B cell (primary cell): ENCODE measurements at regions not wholly inside any gene's neighbourhood (a gene's known extent, or its start where the extent isn't known, plus 50 kb on each side); places are given as distances from the start of the nearest gene placed in this dataset.

Source experiments
- ATAC-seq: fragments of 200-7000 bp; cut with Tn5 transposase; one replicate; pipeline ENCODE4 v1.10.0; 2021; ENCODE audit warnings: low read depth, mild to moderate bottlenecking, moderate number of reproducible peaks, moderate library complexity
- CTCF ChIA-PET: fragments of 350-600 bp; sonication (Branson Sonifier 250); formaldehyde crosslinking; loops from one replicate; lab custom pipeline; 2021; ENCODE audit warnings: antibody characterized with exemption, inconsistent platforms; lab: Charles Lee
- POLR2A ChIA-PET: fragments of 350-600 bp; sonication (Branson Sonifier 250); formaldehyde crosslinking; loops from one replicate; lab custom pipeline; 2021; ENCODE audit warnings: antibody characterized with exemption; lab: Charles Lee
- DNase-seq: peaks from one replicate; pipeline ENCODE4 v3.0.0; 2013
- H2AFZ ChIP-seq: 2 replicates; pipeline ENCODE4 v1.6.1; 2012; ENCODE audit warnings: mild to moderate bottlenecking, low read depth, low read length; ENCODE audit not compliant: insufficient read depth, poor library complexity, severe bottlenecking
- H3K27ac ChIP-seq, 2 donors: 1 replicate in 1 of 2; 2 replicates in 1 of 2; pipeline ENCODE4 v1.5.1; 2012 to 2013; ENCODE audit warnings: low read length in 2 of 2, mild to moderate bottlenecking in 2 of 2, moderate library complexity in 1 of 2
- H3K27me3 ChIP-seq, 4 experiments: fragments of 200-600 bp in 1 of 4; sonication (generic) in 1 of 4; replicated peaks in 1 of 4; 1 replicate in 2 of 4; 2 replicates in 2 of 4; pipeline versions ENCODE4 v1.6.1 to v1.7.0; 2013 to 2016; ENCODE audit warnings: low read length in 3 of 4, mild to moderate bottlenecking in 2 of 4, mixed read lengths in 1 of 4, moderate library complexity in 1 of 4; ENCODE audit not compliant: insufficient read depth in 4 of 4, control insufficient read depth in 3 of 4; ENCODE audit errors: control extremely low read depth in 1 of 4
- H3K36me3 ChIP-seq, 2 experiments: replicated peaks in 1 of 2; 1 replicate in 1 of 2; 2 replicates in 1 of 2; pipeline versions ENCODE4 v1.6.1 to v1.7.1; 2013; ENCODE audit warnings: low read length in 1 of 2; ENCODE audit not compliant: insufficient read depth in 2 of 2, control insufficient read depth in 1 of 2; ENCODE audit errors: control extremely low read depth in 1 of 2, extremely low read depth in 1 of 2
- H3K4me1 ChIP-seq, 2 donors: fragments of 200-600 bp in 1 of 2; sonication (generic) in 1 of 2; 1 replicate in 1 of 2; 2 replicates in 1 of 2; pipeline versions ENCODE4 v1.5.1 to v1.6.1; 2013 to 2017; ENCODE audit warnings: low read length in 2 of 2; ENCODE audit not compliant: control insufficient read depth in 2 of 2, insufficient read depth in 2 of 2
- H3K4me2 ChIP-seq: replicated peaks from 2 replicates; pipeline ENCODE3; 2012; ENCODE audit warnings: mild to moderate bottlenecking, low read depth, low read length; ENCODE audit not compliant: poor library complexity, severe bottlenecking
- H3K4me3 ChIP-seq, 5 experiments: fragments of 200-600 bp in 1 of 5; sonication (generic) in 1 of 5; 1 replicate in 3 of 5; 2 replicates in 2 of 5; pipeline versions ENCODE4 v1.5.1 to v1.7.0; 2011 to 2016; ENCODE audit warnings: low read length in 4 of 5, mild to moderate bottlenecking in 4 of 5, low read depth in 2 of 5, control low read depth in 1 of 5, moderate library complexity in 1 of 5; ENCODE audit not compliant: insufficient read depth in 1 of 5; ENCODE audit errors: control extremely low read depth in 1 of 5, extremely low read depth in 1 of 5
- H3K79me2 ChIP-seq: fragments of 200-600 bp; sonication (generic); one replicate; pipeline ENCODE4 v1.6.0; 2016; ENCODE audit warnings: low read length; ENCODE audit not compliant: control insufficient read depth, insufficient read depth
- H3K9ac ChIP-seq: fragments of 200-600 bp; sonication (generic); 2 replicates; pipeline ENCODE4 v1.6.1; 2017; ENCODE audit warnings: mild to moderate bottlenecking, low read length, moderate library complexity
- H3K9me3 ChIP-seq, 3 donors: one replicate each; pipeline versions ENCODE4 v1.6.1 to v1.7.1; 2013; ENCODE audit warnings: low read length in 2 of 3; ENCODE audit not compliant: control insufficient read depth in 2 of 3, insufficient read depth in 1 of 3; ENCODE audit errors: control extremely low read depth in 1 of 3
- H4K20me1 ChIP-seq: 2 replicates; pipeline ENCODE4 v1.6.0; 2012; ENCODE audit warnings: mild to moderate bottlenecking, low read length; ENCODE audit not compliant: insufficient read depth, control insufficient read depth, poor library complexity, severe bottlenecking
- H3K27ac Mint-ChIP-seq: one replicate; pipeline ENCODE4 v1.8.0; 2021; ENCODE audit warnings: mixed read lengths
- H3K27me3 Mint-ChIP-seq: one replicate; pipeline ENCODE4 v1.8.0; 2021; ENCODE audit warnings: mixed read lengths
- H3K4me1 Mint-ChIP-seq: one replicate; pipeline ENCODE4 v1.8.0; 2021; ENCODE audit warnings: mixed read lengths
- H3K4me3 Mint-ChIP-seq: one replicate; pipeline ENCODE4 v1.8.0; 2021; ENCODE audit warnings: mixed read lengths
- H3K9me3 Mint-ChIP-seq: one replicate; pipeline ENCODE4 v1.8.0; 2022; ENCODE audit warnings: mixed read lengths; ENCODE audit not compliant: insufficient read depth
- EZH2 ChIP-seq: IDR thresholded peaks from 2 replicates; pipeline ENCODE4 v1.6.1; 2012; ENCODE audit warnings: borderline replicate concordance, low read depth, mild to moderate bottlenecking, moderate library complexity, low read length; ENCODE audit not compliant: insufficient read depth, poor library complexity, severe bottlenecking
- WGBS: methylation state at CpG from one replicate; pipeline ENCODE4 v1.1.5; 2013; ENCODE audit warnings: missing lambda C conversion rate; ENCODE audit not compliant: insufficient coverage; 5-methylcytosine and 5-hydroxymethylcytosine counted together
- intact Hi-C: fragments of 100-400 bp; cut with micrococcal nuclease; formaldehyde crosslinking; loops from one replicate; pipeline ENCODE4 v1.10.0; 2022
- TF ChIP-seq, protein P1 (sequence below): fragments of 200-600 bp; IDR thresholded peaks from one replicate; pipeline ENCODE4 v1.8.0; 2022; ENCODE audit warnings: antibody characterized with exemption, mild to moderate bottlenecking

DNA sequence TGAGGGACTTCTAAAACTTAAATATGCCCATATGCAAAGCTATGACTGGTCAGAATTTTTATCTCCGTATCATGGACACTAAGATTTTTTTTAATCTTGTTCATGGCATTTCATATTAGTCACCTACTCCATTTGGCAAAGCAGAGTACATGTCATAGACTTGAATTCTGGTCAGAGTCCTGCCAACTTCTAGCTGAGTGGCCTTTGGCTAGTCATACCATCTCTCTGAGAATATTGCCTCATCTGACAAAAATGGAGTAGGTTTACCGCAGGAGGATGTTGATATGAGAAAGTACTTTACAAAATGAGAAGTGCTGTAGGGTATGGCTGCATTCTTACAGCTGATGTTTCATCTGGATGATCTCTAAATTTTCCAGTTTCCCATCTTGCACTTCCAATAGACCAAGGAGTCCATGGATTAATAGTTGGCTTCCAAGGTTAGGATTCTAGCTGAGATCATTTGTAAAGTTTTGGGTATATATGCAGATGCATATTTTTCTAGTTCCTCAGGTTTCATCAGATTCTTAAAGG, 150.8 kb upstream of the NR3C1 start:
- H3K27me3 Mint-ChIP-seq = no peaks in the 10 kb centered on the region
- H4K20me1 ChIP-seq = no peaks in the 10 kb centered on the region
- no peak overlapping the region for H3K27ac ChIP-seq
- no peak overlapping the region for H3K9ac ChIP-seq
- H3K4me2 ChIP-seq = no peak overlapping the region
- no peaks in the 10 kb centered on the region for H3K27me3 ChIP-seq
- DNase-seq (no peak), ATAC-seq (no peak)
- POLR2A ChIA-PET = no interaction called here
- no peak overlapping the region for H3K4me3 Mint-ChIP-seq
- no peak for TF ChIP-seq EZH2
- TF ChIP-seq, protein P1, sequence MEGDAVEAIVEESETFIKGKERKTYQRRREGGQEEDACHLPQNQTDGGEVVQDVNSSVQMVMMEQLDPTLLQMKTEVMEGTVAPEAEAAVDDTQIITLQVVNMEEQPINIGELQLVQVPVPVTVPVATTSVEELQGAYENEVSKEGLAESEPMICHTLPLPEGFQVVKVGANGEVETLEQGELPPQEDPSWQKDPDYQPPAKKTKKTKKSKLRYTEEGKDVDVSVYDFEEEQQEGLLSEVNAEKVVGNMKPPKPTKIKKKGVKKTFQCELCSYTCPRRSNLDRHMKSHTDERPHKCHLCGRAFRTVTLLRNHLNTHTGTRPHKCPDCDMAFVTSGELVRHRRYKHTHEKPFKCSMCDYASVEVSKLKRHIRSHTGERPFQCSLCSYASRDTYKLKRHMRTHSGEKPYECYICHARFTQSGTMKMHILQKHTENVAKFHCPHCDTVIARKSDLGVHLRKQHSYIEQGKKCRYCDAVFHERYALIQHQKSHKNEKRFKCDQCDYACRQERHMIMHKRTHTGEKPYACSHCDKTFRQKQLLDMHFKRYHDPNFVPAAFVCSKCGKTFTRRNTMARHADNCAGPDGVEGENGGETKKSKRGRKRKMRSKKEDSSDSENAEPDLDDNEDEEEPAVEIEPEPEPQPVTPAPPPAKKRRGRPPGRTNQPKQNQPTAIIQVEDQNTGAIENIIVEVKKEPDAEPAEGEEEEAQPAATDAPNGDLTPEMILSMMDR = no peak
- no peaks in the 10 kb centered on the region for H3K79me2 ChIP-seq
- no peak overlapping the region for H3K27ac Mint-ChIP-seq
- no peaks in the 10 kb centered on the region for H3K9me3 ChIP-seq
- no peaks in the 10 kb centered on the region for H3K9me3 Mint-ChIP-seq
- WGBS = 83% methylated on average over 1 of the region's 2 CpGs
- no peak overlapping the region for H3K4me3 ChIP-seq
- no peaks in the 10 kb centered on the region for H3K4me1 ChIP-seq
- H3K4me1 Mint-ChIP-seq = no peaks in the 10 kb centered on the region
- H2AFZ ChIP-seq = no peak overlapping the region
- no peaks in the 10 kb centered on the region for H3K36me3 ChIP-seq
- CTCF ChIA-PET = no interaction called here
- intact Hi-C loops = no loop called here

DNA sequence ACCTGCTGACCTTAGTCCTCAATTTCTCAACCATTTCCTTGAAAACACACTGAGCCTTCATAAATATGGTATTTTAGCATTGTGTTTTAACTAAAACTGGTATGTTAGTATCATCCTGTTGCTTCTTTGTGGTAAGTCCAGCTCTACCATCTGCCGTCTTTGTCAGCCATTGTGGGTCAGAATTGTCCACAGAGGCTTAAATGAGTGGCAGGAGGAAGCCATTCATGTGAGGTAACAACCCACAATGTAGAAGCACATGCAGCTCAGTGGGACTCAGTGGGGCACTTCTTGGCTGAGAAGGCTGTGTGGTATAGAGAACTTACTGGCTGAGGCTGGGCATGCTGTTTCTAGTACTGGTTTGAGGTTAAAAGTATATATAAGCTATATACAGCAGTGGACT, 149.2 kb upstream of the NR3C1 start:
- Mint-ChIP-seq H3K27me3 (no peaks in the 10 kb centered on the region), H3K27ac (no peak overlapping the region), H3K4me1 (no peaks in the 10 kb centered on the region), H3K9me3 (peaks cover under 1% of the 10 kb centered on the region), H3K4me3 (no peak overlapping the region)
- no peak overlapping the region for H2AFZ ChIP-seq
- intact Hi-C loops = no loop called here
- no peaks in the 10 kb centered on the region for H3K9me3 ChIP-seq
- H3K4me2 ChIP-seq = no peak overlapping the region
- H3K27ac ChIP-seq = no peak overlapping the region
- no peaks in the 10 kb centered on the region for H3K27me3 ChIP-seq
- POLR2A ChIA-PET = no interaction called here
- CTCF ChIA-PET = interaction anchor here (0.7 kb wide), 1 partner anchor 9 kb away, joined by 3 read pairs; no protein-coding TSS in a partner anchor
- H3K9ac ChIP-seq = no peak overlapping the region
- ATAC-seq (no peak), DNase-seq (no peak)
- H4K20me1 ChIP-seq = no peaks in the 10 kb centered on the region
- WGBS = 56% methylated on average over 1 of the region's 1 CpG
- TF ChIP-seq EZH2 = no peak
- TF ChIP-seq, protein P1 = no peak
- no peaks in the 10 kb centered on the region for H3K79me2 ChIP-seq
- H3K4me1 ChIP-seq = no peaks in the 10 kb centered on the region
- H3K36me3 ChIP-seq = no peaks in the 10 kb centered on the region
- H3K4me3 ChIP-seq = no peak overlapping the region
